ENCODE measurements at regions not wholly inside any gene's neighbourhood (a gene's known extent, or its start where the extent isn't known, plus 50 kb on each side); places are given as distances from the start of the nearest gene placed in this dataset.
"Not testable (repeated sequence)": the region's sequence is repeated elsewhere in the genome, so short reads cannot be mapped to it uniquely, and the experiment has no call there.

- not testable (repeated sequence) for TF ChIP-seq RERE (CRISPR knock-in tag; IDR thresholded peaks at IDR 0.05; ENCODE audit: borderline replicate concordance); MLLT1 (IDR thresholded peaks at IDR 0.05); ZNF407 (IDR thresholded peaks at IDR 0.05; ENCODE audit: low read depth); SAP30 (IDR thresholded peaks at IDR 0.05; ENCODE audit: borderline replicate concordance, insufficient read depth, low read depth, low read length, poor library complexity, severe bottlenecking); ZNF766 (CRISPR knock-in tag; conservative IDR thresholded peaks at IDR 0.05); RBM22 (IDR thresholded peaks at IDR 0.05; ENCODE audit: low read depth, low read length, poor library complexity, severe bottlenecking); TFAP4 (CRISPR knock-in tag; IDR thresholded peaks at IDR 0.05; ENCODE audit: borderline replicate concordance); SIRT6 (IDR thresholded peaks at IDR 0.05; ENCODE audit: low read depth, low read length); ZNF212 (CRISPR knock-in tag; IDR thresholded peaks at IDR 0.05); ZFP30 (CRISPR knock-in tag; IDR thresholded peaks at IDR 0.05; ENCODE audit: borderline replicate concordance); FOXK1 (CRISPR knock-in tag; IDR thresholded peaks at IDR 0.05; ENCODE audit: borderline replicate concordance); EP300 (IDR thresholded peaks at IDR 0.05; ENCODE audit: low read length); EZH2 (IDR thresholded peaks at IDR 0.05; ENCODE audit: borderline replicate concordance, low read depth, low read length); BHLHE40 (IDR thresholded peaks at IDR 0.05; ENCODE audit: low read length)
Observed at GRCh38 chrX:122221810-122222209, 962.3 kb upstream of the GRIA3 start.

Data from K562 (cell line).